Activated effector memory CD4-positive, alpha-beta T cell treated with anti-CD3 and anti-CD28 coated beads, Interleukin-2, amount 50 U/mL, for 16 hours (primary cell): ENCODE measurements at regions not wholly inside any gene's neighbourhood (a gene's known extent, or its start where the extent isn't known, plus 50 kb on each side); places are given as distances from the start of the nearest gene placed in this dataset.
"Not testable (repeated sequence)": the region's sequence is repeated elsewhere in the genome, so short reads cannot be mapped to it uniquely, and the experiment has no call there.

Experiments
- DNase-seq: peaks from one replicate; pipeline ENCODE4 v3.0.0-alpha.2; 2020

- DNase-seq, result no peak
These were observed 116.5 kb upstream of the FBXL7 start for GRCh38 chr5:15383469-15383868.

GRCh38 chr5:15383021-15383420 is 117.0 kb upstream of the FBXL7 start:
- DNase-seq, result no peak

- no peak for DNase-seq
These were observed 122.2 kb upstream of the FBXL7 start for GRCh38 chr5:15377573-15378340.

- no peak for DNase-seq
These were observed 123.2 kb upstream of the FBXL7 start for GRCh38 chr5:15376803-15377202.

- DNase-seq, result no peak
These were observed 123.9 kb upstream of the FBXL7 start for GRCh38 chr5:15376088-15376487.

- DNase-seq, result no peak
These were observed 124.4 kb upstream of the FBXL7 start for GRCh38 chr5:15375559-15375958.

GRCh38 chr5:15374886-15375285 is 125.1 kb upstream of the FBXL7 start:
- no peak for DNase-seq

GRCh38 chr5:15373151-15373550 is 126.8 kb upstream of the FBXL7 start:
- no peak for DNase-seq

- no peak for DNase-seq
These were observed 128.8 kb upstream of the FBXL7 start for GRCh38 chr5:15371184-15371583.

GRCh38 chr5:15368835-15369234 is 131.1 kb upstream of the FBXL7 start:
- DNase-seq, result no peak

- DNase-seq, result no peak
These were observed 132.5 kb upstream of the FBXL7 start for GRCh38 chr5:15367489-15367888.

- no peak for DNase-seq
These were observed 133.1 kb upstream of the FBXL7 start for GRCh38 chr5:15366676-15367391.

GRCh38 chr5:15365070-15365469 is 134.9 kb upstream of the FBXL7 start:
- DNase-seq, result no peak

GRCh38 chr5:15363601-15364000 is 136.4 kb upstream of the FBXL7 start:
- no peak for DNase-seq

- DNase-seq, result not testable (repeated sequence)
These were observed 142.9 kb upstream of the FBXL7 start for GRCh38 chr5:15357092-15357453.

- not testable (repeated sequence) for DNase-seq
These were observed 143.5 kb upstream of the FBXL7 start for GRCh38 chr5:15356308-15357091.

GRCh38 chr5:15354021-15354420 is 146.0 kb upstream of the FBXL7 start:
- DNase-seq, result no peak

GRCh38 chr5:15353086-15353645 is 146.8 kb upstream of the FBXL7 start:
- DNase-seq, result no peak

- no peak for DNase-seq
These were observed 149.4 kb upstream of the FBXL7 start for GRCh38 chr5:15350614-15351013.

GRCh38 chr5:15346738-15347137 is 153.2 kb upstream of the FBXL7 start:
- DNase-seq, result no peak

GRCh38 chr5:15344954-15345353 is 155.0 kb upstream of the FBXL7 start:
- no peak for DNase-seq

GRCh38 chr5:15338546-15338945 is 161.4 kb upstream of the FBXL7 start:
- no peak for DNase-seq

- no peak for DNase-seq
These were observed 165.3 kb upstream of the FBXL7 start for GRCh38 chr5:15334551-15335266.
